HepG2 (cell line): ENCODE measurements at regions not wholly inside any gene's neighbourhood (a gene's known extent, or its start where the extent isn't known, plus 50 kb on each side); places are given as distances from the start of the nearest gene placed in this dataset.

Experiments used
- ATAC-seq: fragments of 200-7000 bp; cut with Tn5 transposase; 3 replicates; pipeline ENCODE4 v1.9.1; 2020; ENCODE audit warnings: mild to moderate bottlenecking, moderate library complexity
- BruUV-seq: library from RNA; stranded (reverse); fragments of 400-500 nt; replicated peaks from 2 replicates; lab custom pipeline; 2021; lab: Mats Ljungman, UMichigan
- CTCF ChIA-PET: fragments of 300-600 bp; formaldehyde crosslinking; extraction: SDS; loops from one replicate; lab custom pipeline; 2021; ENCODE audit warnings: low total read pairs, inconsistent platforms, low intra/inter-chr PET ratio; lab: Yijun Ruan, JAX
- POLR2A ChIA-PET: fragments of 350-600 bp; sonication (Branson Sonifier 250); formaldehyde crosslinking; loops from one replicate; lab custom pipeline; 2020; ENCODE audit warnings: antibody characterized with exemption, inconsistent platforms; lab: Yijun Ruan, JAX
- DNase-seq: peaks from one replicate; pipeline ENCODE4 v3.0.0-alpha.2; 2015; ENCODE audit warnings: low spot score
- FAIRE-seq: peaks from 3 replicates; lab custom pipeline; 2011; peaks lifted over from hg19 to GRCh38; lab: Jason Lieb, UNC
- H2AFZ ChIP-seq: one replicate; pipeline ENCODE4 v1.6.1; 2011; ENCODE audit warnings: low read length, inconsistent platforms
- H3K27ac ChIP-seq: fragments of 300-600 bp; 3 replicates; pipeline ENCODE4 v1.8.0; 2011; ENCODE audit warnings: mixed run types, mild to moderate bottlenecking, mixed read lengths, low read length, inconsistent platforms; ENCODE audit not compliant: insufficient read depth; ENCODE audit errors: extremely low read length
- H3K27me3 ChIP-seq, 2 experiments: fragments of 200-600 bp in 1 of 2; 2 replicates in 1 of 2; 3 replicates in 1 of 2; pipeline versions ENCODE4 v1.6.0 to v1.8.0; 2011; ENCODE audit warnings: low read length in 2 of 2, mild to moderate bottlenecking in 2 of 2, moderate library complexity in 2 of 2, inconsistent platforms in 1 of 2; ENCODE audit not compliant: insufficient read depth in 2 of 2, control insufficient read depth in 1 of 2
- H3K36me3 ChIP-seq, 2 experiments: fragments of 200-600 bp in 1 of 2; replicated peaks in 1 of 2; 2 replicates in 1 of 2; 3 replicates in 1 of 2; pipeline versions ENCODE4 v1.5.1 to v1.8.0; 2011; ENCODE audit warnings: low read length in 2 of 2, inconsistent platforms in 1 of 2; ENCODE audit not compliant: insufficient read depth in 2 of 2, control insufficient read depth in 1 of 2
- H3K4me1 ChIP-seq: 2 replicates; pipeline ENCODE4 v1.5.1; 2012; ENCODE audit warnings: low read length, inconsistent platforms; ENCODE audit not compliant: insufficient read depth
- H3K4me2 ChIP-seq: 2 replicates; pipeline ENCODE4 v1.6.0; 2011; ENCODE audit warnings: low read depth, low read length, inconsistent platforms
- H3K4me3 ChIP-seq, 3 experiments: fragments of 200-600 bp in 1 of 3; sonication (generic), shearing (Covaris generic) in 1 of 3; replicated peaks in 1 of 3; 2 replicates each; pipeline ENCODE4 v1.5.1; 2011 to 2016; ENCODE audit warnings: low read length in 3 of 3, inconsistent platforms in 2 of 3, low read depth in 2 of 3, mild to moderate bottlenecking in 2 of 3, control low read depth in 1 of 3, mixed read lengths in 1 of 3; ENCODE audit not compliant: insufficient read depth in 1 of 3
- H3K79me2 ChIP-seq: one replicate; pipeline ENCODE4 v1.6.1; 2011; ENCODE audit warnings: low read length, inconsistent platforms; ENCODE audit not compliant: insufficient read depth
- H3K9ac ChIP-seq: 2 replicates; pipeline ENCODE4 v1.6.0; 2011; ENCODE audit warnings: mild to moderate bottlenecking, low read depth, low read length, inconsistent platforms; ENCODE audit not compliant: insufficient read depth
- H3K9me3 ChIP-seq: 2 replicates; pipeline ENCODE4 v1.5.1; 2012; ENCODE audit warnings: mild to moderate bottlenecking, low read length
- H4K20me1 ChIP-seq: 2 replicates; pipeline ENCODE4 v1.6.0; 2011; ENCODE audit warnings: inconsistent platforms, mild to moderate bottlenecking, low read length, moderate library complexity; ENCODE audit not compliant: insufficient read depth
- ATF7 ChIP-seq, 2 experiments: fragments of 450-650 bp in 1 of 2; sonication (generic) in 1 of 2; formaldehyde crosslinking in 1 of 2; IDR thresholded peaks; 2 replicates each; pipeline versions ENCODE4 v1.4.0 to v1.6.1; 2016 to 2020; ENCODE audit warnings: antibody characterized with exemption in 1 of 2, mild to moderate bottlenecking in 1 of 2, missing genetic modification reagents in 1 of 2
- CCAR2 ChIP-seq: fragments of 200-400 bp; formaldehyde crosslinking; optimal IDR thresholded peaks from 2 replicates; pipeline ENCODE3; 2018; ENCODE audit warnings: low read depth, mild to moderate bottlenecking, low read length, moderate library complexity
- FOSL2 ChIP-seq: sonication (generic); formaldehyde crosslinking; IDR thresholded peaks from 2 replicates; pipeline ENCODE4 v1.4.0; 2020; ENCODE audit warnings: missing genetic modification reagents
- HNF4G ChIP-seq, 2 experiments: sonication (generic) in 1 of 2; formaldehyde crosslinking in 1 of 2; IDR thresholded peaks; 2 replicates each; pipeline versions ENCODE4 v1.4.0 to v1.6.1; 2011 to 2020; ENCODE audit warnings: borderline replicate concordance in 2 of 2, low read depth in 2 of 2, mild to moderate bottlenecking in 2 of 2, low read length in 1 of 2, missing genetic modification reagents in 1 of 2, moderate library complexity in 1 of 2
- RAD21 ChIP-seq: fragments of 450-650 bp; formaldehyde crosslinking; IDR thresholded peaks from 2 replicates; pipeline ENCODE4 v1.5.0; 2020; ENCODE audit warnings: mild to moderate bottlenecking
- SIX1 ChIP-seq: sonication (generic); formaldehyde crosslinking; IDR thresholded peaks from 2 replicates; pipeline ENCODE4 v1.4.0; 2020; ENCODE audit warnings: missing genetic modification reagents, borderline replicate concordance
- SOX13 ChIP-seq, 3 experiments: fragments of 450-650 bp in 1 of 3; sonication (generic) in 1 of 3; formaldehyde crosslinking in 1 of 3; IDR thresholded peaks in 2 of 3; conservative IDR thresholded peaks in 1 of 3; 2 replicates each; pipeline versions ENCODE4 v1.5.0 to v1.6.1; 2016 to 2020; ENCODE audit warnings: antibody characterized with exemption in 1 of 3, mild to moderate bottlenecking in 1 of 3, missing compliant biosample characterization in 1 of 3, missing genetic modification reagents in 1 of 3, moderate library complexity in 1 of 3
- TAF15 ChIP-seq: fragments of 200-400 bp; formaldehyde crosslinking; IDR thresholded peaks from one replicate; pipeline ENCODE4 v1.6.1; 2018; ENCODE audit warnings: mild to moderate bottlenecking, low read depth, low read length; ENCODE audit not compliant: poor library complexity, severe bottlenecking
- ZNF441 ChIP-seq: sonication (generic); formaldehyde crosslinking; IDR thresholded peaks from 2 replicates; pipeline ENCODE4 v1.7.0; 2021; ENCODE audit warnings: missing genetic modification reagents, borderline replicate concordance
- ZNF644 ChIP-seq: IDR thresholded peaks from 2 replicates; pipeline ENCODE4 v1.6.1; 2016; ENCODE audit warnings: low read depth
- WGBS: methylation state at CpG from one replicate; pipeline ENCODE4 v1.1.6; 2017; ENCODE audit warnings: low lambda C conversion rate; 5-methylcytosine and 5-hydroxymethylcytosine counted together
- in situ Hi-C: cut with HindIII; loops from 2 replicates; pipeline ENCODE4 v1.10.0; 2017; ENCODE audit warnings: low pct_unique_long_range_greater_than_20kb; ENCODE audit not compliant: extremely low pct_ligation_motif_present
- intact Hi-C: fragments of 100-400 bp; cut with micrococcal nuclease; formaldehyde crosslinking; loops from one replicate; pipeline ENCODE4 v1.10.0; 2022; ENCODE audit not compliant: unreplicated experiment
- TF ChIP-seq, protein P1 (sequence below): IDR thresholded peaks from 2 replicates; pipeline ENCODE4 v1.6.1; 2016; ENCODE audit warnings: control low read depth
- TF ChIP-seq, protein P2 (sequence below): sonication (generic); formaldehyde crosslinking; IDR thresholded peaks from 2 replicates; pipeline ENCODE4 v1.4.0; 2020; ENCODE audit warnings: missing genetic modification reagents, borderline replicate concordance

GRCh38 chr10:108612485-108612884, 1310.8 kb downstream of the XPNPEP1 start:
- FAIRE-seq (no peak), DNase-seq (no peak), ATAC-seq (no peak)
- Histone ChIP-seq H2AFZ (no peak overlapping the region), H3K79me2 (no peaks in the 10 kb centered on the region), H3K4me3 (no peak overlapping the region), H3K9ac (no peak overlapping the region), H3K27ac (no peak overlapping the region), H4K20me1 (no peaks in the 10 kb centered on the region), H3K4me1 (no peaks in the 10 kb centered on the region), H3K36me3 (no peaks in the 10 kb centered on the region), H3K4me2 (no peak overlapping the region), H3K9me3 (peaks cover 34% of the 10 kb centered on the region), H3K27me3 (no peaks in the 10 kb centered on the region)
- in situ Hi-C loops, result no loop called here
- POLR2A ChIA-PET, result no interaction called here
- 25% methylated on average over 3 of the region's 3 CpGs for WGBS
- no peak for TF ChIP-seq ZNF644 (CRISPR knock-in tag)
- no peak for TF ChIP-seq ZNF441 (CRISPR knock-in tag)
- TF ChIP-seq, protein P1, sequence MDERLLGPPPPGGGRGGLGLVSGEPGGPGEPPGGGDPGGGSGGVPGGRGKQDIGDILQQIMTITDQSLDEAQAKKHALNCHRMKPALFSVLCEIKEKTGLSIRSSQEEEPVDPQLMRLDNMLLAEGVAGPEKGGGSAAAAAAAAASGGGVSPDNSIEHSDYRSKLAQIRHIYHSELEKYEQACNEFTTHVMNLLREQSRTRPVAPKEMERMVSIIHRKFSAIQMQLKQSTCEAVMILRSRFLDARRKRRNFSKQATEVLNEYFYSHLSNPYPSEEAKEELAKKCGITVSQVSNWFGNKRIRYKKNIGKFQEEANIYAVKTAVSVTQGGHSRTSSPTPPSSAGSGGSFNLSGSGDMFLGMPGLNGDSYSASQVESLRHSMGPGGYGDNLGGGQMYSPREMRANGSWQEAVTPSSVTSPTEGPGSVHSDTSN (CRISPR knock-in tag), result no peak
- TF ChIP-seq HNF4G (IDR thresholded peaks at IDR 0.05; ENCODE audit: borderline replicate concordance, low read depth, low read length), result no peak
- TF ChIP-seq HNF4G (CRISPR knock-in tag; IDR thresholded peaks at IDR 0.05; ENCODE audit: borderline replicate concordance, low read depth), result no peak
- TF ChIP-seq FOSL2, result no peak
- TF ChIP-seq RAD21, result no peak
- no peak for TF ChIP-seq ATF7 (IDR thresholded peaks at IDR 0.05)
- no peak for TF ChIP-seq ATF7 (CRISPR knock-in tag; IDR thresholded peaks at IDR 0.05)
- TF ChIP-seq SOX13 (IDR thresholded peaks at IDR 0.05), result no peak
- no peak for TF ChIP-seq SOX13 (CRISPR knock-in tag; conservative IDR thresholded peaks at IDR 0.05 in 1 of 2, IDR thresholded peaks at IDR 0.05 in 1 of 2)
- no peak for TF ChIP-seq CCAR2
- TF ChIP-seq SIX1 (CRISPR knock-in tag), result no peak
- TF ChIP-seq, protein P2, sequence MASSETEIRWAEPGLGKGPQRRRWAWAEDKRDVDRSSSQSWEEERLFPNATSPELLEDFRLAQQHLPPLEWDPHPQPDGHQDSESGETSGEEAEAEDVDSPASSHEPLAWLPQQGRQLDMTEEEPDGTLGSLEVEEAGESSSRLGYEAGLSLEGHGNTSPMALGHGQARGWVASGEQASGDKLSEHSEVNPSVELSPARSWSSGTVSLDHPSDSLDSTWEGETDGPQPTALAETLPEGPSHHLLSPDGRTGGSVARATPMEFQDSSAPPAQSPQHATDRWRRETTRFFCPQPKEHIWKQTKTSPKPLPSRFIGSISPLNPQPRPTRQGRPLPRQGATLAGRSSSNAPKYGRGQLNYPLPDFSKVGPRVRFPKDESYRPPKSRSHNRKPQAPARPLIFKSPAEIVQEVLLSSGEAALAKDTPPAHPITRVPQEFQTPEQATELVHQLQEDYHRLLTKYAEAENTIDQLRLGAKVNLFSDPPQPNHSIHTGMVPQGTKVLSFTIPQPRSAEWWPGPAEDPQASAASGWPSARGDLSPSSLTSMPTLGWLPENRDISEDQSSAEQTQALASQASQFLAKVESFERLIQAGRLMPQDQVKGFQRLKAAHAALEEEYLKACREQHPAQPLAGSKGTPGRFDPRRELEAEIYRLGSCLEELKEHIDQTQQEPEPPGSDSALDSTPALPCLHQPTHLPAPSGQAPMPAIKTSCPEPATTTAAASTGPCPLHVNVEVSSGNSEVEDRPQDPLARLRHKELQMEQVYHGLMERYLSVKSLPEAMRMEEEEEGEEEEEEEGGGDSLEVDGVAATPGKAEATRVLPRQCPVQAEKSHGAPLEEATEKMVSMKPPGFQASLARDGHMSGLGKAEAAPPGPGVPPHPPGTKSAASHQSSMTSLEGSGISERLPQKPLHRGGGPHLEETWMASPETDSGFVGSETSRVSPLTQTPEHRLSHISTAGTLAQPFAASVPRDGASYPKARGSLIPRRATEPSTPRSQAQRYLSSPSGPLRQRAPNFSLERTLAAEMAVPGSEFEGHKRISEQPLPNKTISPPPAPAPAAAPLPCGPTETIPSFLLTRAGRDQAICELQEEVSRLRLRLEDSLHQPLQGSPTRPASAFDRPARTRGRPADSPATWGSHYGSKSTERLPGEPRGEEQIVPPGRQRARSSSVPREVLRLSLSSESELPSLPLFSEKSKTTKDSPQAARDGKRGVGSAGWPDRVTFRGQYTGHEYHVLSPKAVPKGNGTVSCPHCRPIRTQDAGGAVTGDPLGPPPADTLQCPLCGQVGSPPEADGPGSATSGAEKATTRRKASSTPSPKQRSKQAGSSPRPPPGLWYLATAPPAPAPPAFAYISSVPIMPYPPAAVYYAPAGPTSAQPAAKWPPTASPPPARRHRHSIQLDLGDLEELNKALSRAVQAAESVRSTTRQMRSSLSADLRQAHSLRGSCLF (CRISPR knock-in tag), result no peak
- no peak for TF ChIP-seq TAF15
- intact Hi-C loops, result no loop called here
- BruUV-seq, result no TSS peak
- CTCF ChIA-PET, result no interaction called here
